GM12801 (cell line): ENCODE measurements at regions not wholly inside any gene's neighbourhood (a gene's known extent, or its start where the extent isn't known, plus 50 kb on each side); places are given as distances from the start of the nearest gene placed in this dataset.

Source experiments
- CTCF ChIP-seq: IDR thresholded peaks from one replicate; pipeline ENCODE4 v1.5.1; 2011; ENCODE audit warnings: control low read depth; ENCODE audit not compliant: insufficient read length; ENCODE audit errors: extremely low read depth

GRCh38 chr1:101371259-101371658 is 134.4 kb downstream of the S1PR1 start:
- no peak for TF ChIP-seq CTCF

- TF ChIP-seq CTCF = no peak
These were observed 136.8 kb downstream of the S1PR1 start for GRCh38 chr1:101373570-101373969.

GRCh38 chr1:101376121-101377083 is 139.6 kb downstream of the S1PR1 start:
- no peak for TF ChIP-seq CTCF

- no peak for TF ChIP-seq CTCF
These were observed 140.4 kb downstream of the S1PR1 start for GRCh38 chr1:101377084-101377835.

- TF ChIP-seq CTCF = no peak
These were observed 142.2 kb downstream of the S1PR1 start for GRCh38 chr1:101379037-101379436.

GRCh38 chr1:101379950-101380349 is 143.1 kb downstream of the S1PR1 start:
- TF ChIP-seq CTCF = no peak

- TF ChIP-seq CTCF = no peak
These were observed 145.3 kb downstream of the S1PR1 start for GRCh38 chr1:101382135-101382534.
